ENCODE measurements at regions not wholly inside any gene's neighbourhood (a gene's known extent, or its start where the extent isn't known, plus 50 kb on each side); places are given as distances from the start of the nearest gene placed in this dataset.

- DNase-seq (ENCODE audit: low spot score) (no peak), FAIRE-seq (no peak)
Measured at GRCh38 chr2:19041434-19042041, 316.9 kb downstream of the OSR1 start.

- peak; percentile 48 for FAIRE-seq
- peak; percentile 57 for DNase-seq (ENCODE audit: low spot score)
Measured at GRCh38 chr2:19038071-19039015, 320.1 kb downstream of the OSR1 start.

GRCh38 chr2:19036091-19036490, 322.3 kb downstream of the OSR1 start:
- FAIRE-seq: no peak
- DNase-seq (ENCODE audit: low spot score): no peak

GRCh38 chr2:19035238-19035637, 323.2 kb downstream of the OSR1 start:
- no peak for FAIRE-seq
- DNase-seq (ENCODE audit: low spot score): no peak

- DNase-seq (ENCODE audit: low spot score) (no peak), FAIRE-seq (no peak)
Measured at GRCh38 chr2:19033240-19033639, 325.2 kb downstream of the OSR1 start.

GRCh38 chr2:19031642-19032041, 326.8 kb downstream of the OSR1 start:
- DNase-seq (ENCODE audit: low spot score): no peak
- FAIRE-seq: no peak

GRCh38 chr2:19029655-19030054, 328.8 kb downstream of the OSR1 start:
- FAIRE-seq (no peak), DNase-seq (ENCODE audit: low spot score) (no peak)

GRCh38 chr2:19028587-19029375, 329.6 kb downstream of the OSR1 start:
- no peak for DNase-seq (ENCODE audit: low spot score)
- FAIRE-seq: no peak

GRCh38 chr2:19027626-19028025, 330.8 kb downstream of the OSR1 start:
- DNase-seq (ENCODE audit: low spot score) (no peak), FAIRE-seq (no peak)

GRCh38 chr2:19026261-19026660, 332.2 kb downstream of the OSR1 start:
- FAIRE-seq (no peak), DNase-seq (ENCODE audit: low spot score) (no peak)

GRCh38 chr2:19022334-19022733, 336.1 kb downstream of the OSR1 start:
- FAIRE-seq (no peak), DNase-seq (ENCODE audit: low spot score) (no peak)

GRCh38 chr2:19021721-19022120, 336.7 kb downstream of the OSR1 start:
- no peak for FAIRE-seq

GRCh38 chr2:19021100-19021476, 337.3 kb downstream of the OSR1 start:
- DNase-seq (ENCODE audit: low spot score): no peak
- FAIRE-seq: no peak

More at GRCh38 chr2:19021721-19022120, 336.7 kb downstream of the OSR1 start:
- DNase-seq (ENCODE audit: low spot score): no peak

GRCh38 chr2:19020144-19021099, 338.0 kb downstream of the OSR1 start:
- no peak for FAIRE-seq
- DNase-seq (ENCODE audit: low spot score): no peak

GRCh38 chr2:19009510-19009909, 348.9 kb downstream of the OSR1 start:
- DNase-seq (ENCODE audit: low spot score): no peak
- FAIRE-seq: no peak

GRCh38 chr2:19003554-19003953, 354.9 kb downstream of the OSR1 start:
- DNase-seq (ENCODE audit: low spot score): no peak
- FAIRE-seq: no peak

- FAIRE-seq (no peak), DNase-seq (ENCODE audit: low spot score) (no peak)
Measured at GRCh38 chr2:19000776-19001175, 357.6 kb downstream of the OSR1 start.

- no peak for DNase-seq (ENCODE audit: low spot score)
- FAIRE-seq: no peak
Measured at GRCh38 chr2:18999198-18999597, 359.2 kb downstream of the OSR1 start.

GRCh38 chr2:18998491-18998890, 359.9 kb downstream of the OSR1 start:
- FAIRE-seq: no peak
- no peak for DNase-seq (ENCODE audit: low spot score)

GRCh38 chr2:18993756-18994338, 364.6 kb downstream of the OSR1 start:
- DNase-seq (ENCODE audit: low spot score): no peak
- no peak for FAIRE-seq
